22Rv1 (cell line): ENCODE measurements at regions not wholly inside any gene's neighbourhood (a gene's known extent, or its start where the extent isn't known, plus 50 kb on each side); places are given as distances from the start of the nearest gene placed in this dataset.

Source experiments
- CTCF ChIP-seq: fragments of 450-650 bp; IDR thresholded peaks from 2 replicates; pipeline ENCODE4 v1.5.1; 2017; ENCODE audit warnings: mild to moderate bottlenecking
- ZFX ChIP-seq: fragments of 450-650 bp; IDR thresholded peaks from 2 replicates; pipeline ENCODE4 v1.6.1; 2017; ENCODE audit warnings: antibody characterized with exemption, borderline replicate concordance

- TF ChIP-seq CTCF (no peak), ZFX (no peak)
Observed at GRCh38 chr16:50444526-50444925, 75.7 kb upstream of the BRD7 start.
